ENCODE measurements at regions not wholly inside any gene's neighbourhood (a gene's known extent, or its start where the extent isn't known, plus 50 kb on each side); places are given as distances from the start of the nearest gene placed in this dataset.
"Not testable (repeated sequence)": the region's sequence is repeated elsewhere in the genome, so short reads cannot be mapped to it uniquely, and the experiment has no call there.

GRCh38 chr1:55777545-55777944 lies 562.4 kb upstream of the USP24 start:
- H3K36me3 ChIP-seq (ENCODE audit: control insufficient read depth, insufficient read depth, low read length) = no peaks in the 10 kb centered on the region
- H3K27me3 ChIP-seq (ENCODE audit: control insufficient read depth, insufficient read depth, low read length) = no peaks in the 10 kb centered on the region
- H3K4me1 ChIP-seq (ENCODE audit: control insufficient read depth, insufficient read depth, low read length) = peaks cover 3% of the 10 kb centered on the region
- peaks cover 4% of the 10 kb centered on the region for H3K9me3 ChIP-seq (replicated peaks; ENCODE audit: control insufficient read depth, low read depth, low read length)
- H3K4me3 ChIP-seq (ENCODE audit: low read length) = no peak overlapping the region
- H3K27ac ChIP-seq (ENCODE audit: low read length) = no peak overlapping the region
- WGBS (ENCODE audit: insufficient coverage) = no CpG with 5 or more reads among the region's 2 CpGs
- no peak for DNase-seq

GRCh38 chr1:55775007-55775406 lies 559.8 kb upstream of the USP24 start:
- peaks cover 4% of the 10 kb centered on the region for H3K9me3 ChIP-seq (replicated peaks; ENCODE audit: control insufficient read depth, low read depth, low read length)
- no peaks in the 10 kb centered on the region for H3K27me3 ChIP-seq (ENCODE audit: control insufficient read depth, insufficient read depth, low read length)
- peak; percentile 33 for DNase-seq
- H3K27ac ChIP-seq (ENCODE audit: low read length) = no peak overlapping the region
- no peaks in the 10 kb centered on the region for H3K36me3 ChIP-seq (ENCODE audit: control insufficient read depth, insufficient read depth, low read length)
- no peak overlapping the region for H3K4me3 ChIP-seq (ENCODE audit: low read length)
- H3K4me1 ChIP-seq (ENCODE audit: control insufficient read depth, insufficient read depth, low read length) = no peaks in the 10 kb centered on the region
- 8% methylated on average over 3 of the region's 3 CpGs for WGBS (ENCODE audit: insufficient coverage)

DNA sequence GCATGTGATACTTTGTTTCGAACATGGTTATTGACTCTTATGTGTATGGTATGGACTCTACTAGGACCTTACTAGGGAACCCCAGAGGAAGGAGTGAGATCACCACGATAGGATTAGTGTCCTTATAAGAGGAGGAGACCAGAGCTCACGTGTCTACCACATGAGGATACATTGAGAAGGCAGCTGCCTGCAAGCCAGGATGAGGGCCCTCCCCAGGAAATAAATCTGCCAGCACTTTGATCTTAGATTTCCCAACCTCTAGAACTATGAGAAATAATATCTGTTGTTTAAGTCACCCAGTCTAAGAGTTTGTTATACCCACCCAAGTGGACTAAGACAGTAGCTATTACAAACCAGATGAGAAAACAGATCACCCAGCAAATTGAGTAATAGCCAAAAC lies 559.3 kb upstream of the USP24 start:
- WGBS (ENCODE audit: insufficient coverage) = no CpG with 5 or more reads among the region's 3 CpGs
- H3K9me3 ChIP-seq (replicated peaks; ENCODE audit: control insufficient read depth, low read depth, low read length) = peaks cover 3% of the 10 kb centered on the region
- H3K4me1 ChIP-seq (ENCODE audit: control insufficient read depth, insufficient read depth, low read length) = no peaks in the 10 kb centered on the region
- no peak for DNase-seq
- H3K4me3 ChIP-seq (ENCODE audit: low read length) = no peak overlapping the region
- no peak overlapping the region for H3K27ac ChIP-seq (ENCODE audit: low read length)
- H3K36me3 ChIP-seq (ENCODE audit: control insufficient read depth, insufficient read depth, low read length) = no peaks in the 10 kb centered on the region
- no peaks in the 10 kb centered on the region for H3K27me3 ChIP-seq (ENCODE audit: control insufficient read depth, insufficient read depth, low read length)

DNA sequence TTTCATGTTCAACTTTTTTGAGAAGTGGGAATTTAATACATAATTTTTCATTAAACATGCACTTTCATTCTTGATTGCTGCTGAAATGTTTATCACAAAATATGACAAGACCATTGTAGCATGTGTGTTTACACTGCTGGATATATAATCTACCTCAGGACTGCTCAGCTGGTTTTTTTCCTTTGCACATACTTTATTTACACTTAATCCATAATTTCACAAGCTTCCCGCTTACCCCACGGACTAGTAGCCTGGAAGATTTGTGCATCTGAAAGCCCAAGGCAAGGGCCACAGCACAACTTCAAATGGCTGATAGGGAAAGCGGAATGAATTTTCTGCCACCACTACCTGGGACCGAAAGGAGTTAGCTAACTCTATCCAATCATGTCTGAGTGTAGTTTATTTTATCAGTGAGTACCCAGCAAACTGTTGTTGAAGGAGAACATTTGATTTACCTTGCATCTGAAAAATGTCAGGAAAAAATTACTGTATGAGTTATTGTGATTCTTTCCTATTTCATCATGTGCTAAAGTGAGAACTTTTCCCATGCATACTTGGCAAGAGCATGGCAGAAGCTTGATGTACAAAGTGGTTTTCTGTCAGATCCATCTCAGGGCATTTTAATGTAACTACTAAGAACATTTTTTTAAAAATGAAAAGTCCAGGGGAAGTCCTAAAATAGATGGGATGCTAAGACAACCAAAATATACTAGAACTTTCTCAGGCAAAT lies 558.2 kb upstream of the USP24 start:
- Histone ChIP-seq H3K4me1 (ENCODE audit: control insufficient read depth, insufficient read depth, low read length) (no peaks in the 10 kb centered on the region), H3K4me3 (ENCODE audit: low read length) (no peak overlapping the region), H3K27me3 (ENCODE audit: control insufficient read depth, insufficient read depth, low read length) (no peaks in the 10 kb centered on the region), H3K9me3 (replicated peaks; ENCODE audit: control insufficient read depth, low read depth, low read length) (peaks cover 2% of the 10 kb centered on the region), H3K36me3 (ENCODE audit: control insufficient read depth, insufficient read depth, low read length) (no peaks in the 10 kb centered on the region), H3K27ac (ENCODE audit: low read length) (no peak overlapping the region)
- WGBS (ENCODE audit: insufficient coverage) = 92% methylated on average over 2 of the region's 4 CpGs
- DNase-seq = no peak

DNA sequence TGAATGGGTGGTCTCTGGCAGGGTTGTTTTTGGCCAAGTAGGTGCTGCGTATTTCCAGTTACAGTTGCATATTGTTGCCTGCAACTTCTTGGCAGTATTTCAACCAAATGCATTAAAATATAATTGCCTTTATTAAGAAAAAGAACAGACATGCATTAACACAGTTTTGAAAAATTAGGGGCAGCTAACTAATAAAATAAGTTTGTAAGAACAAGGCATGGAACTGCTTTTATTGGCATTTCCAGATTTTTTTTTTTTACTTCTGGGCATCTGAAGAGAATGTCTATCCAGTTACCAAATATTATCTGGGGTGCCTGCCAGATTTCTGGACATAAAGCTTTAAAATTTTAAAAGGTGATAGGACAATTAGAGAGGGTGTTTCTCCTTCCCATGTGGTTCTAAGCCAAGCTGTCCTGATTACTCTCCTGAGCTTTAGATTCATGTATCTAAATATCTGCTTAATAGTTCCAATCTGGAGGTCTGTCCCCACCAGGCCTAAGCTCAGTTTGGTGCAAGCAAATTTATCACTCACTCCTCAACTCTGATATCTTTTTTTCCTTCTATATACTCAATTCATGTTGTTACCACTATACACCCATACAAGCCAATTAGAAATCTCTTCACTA lies 553.3 kb upstream of the USP24 start:
- H3K27me3 ChIP-seq (ENCODE audit: control insufficient read depth, insufficient read depth, low read length) = no peaks in the 10 kb centered on the region
- H3K36me3 ChIP-seq (ENCODE audit: control insufficient read depth, insufficient read depth, low read length) = no peaks in the 10 kb centered on the region
- no peak overlapping the region for H3K4me3 ChIP-seq (ENCODE audit: low read length)
- no peak overlapping the region for H3K27ac ChIP-seq (ENCODE audit: low read length)
- WGBS (ENCODE audit: insufficient coverage) = no CpG with 5 or more reads among the region's 1 CpG
- H3K4me1 ChIP-seq (ENCODE audit: control insufficient read depth, insufficient read depth, low read length) = peaks cover 7% of the 10 kb centered on the region
- no peaks in the 10 kb centered on the region for H3K9me3 ChIP-seq (replicated peaks; ENCODE audit: control insufficient read depth, low read depth, low read length)
- peak; percentile 29 for DNase-seq

DNA sequence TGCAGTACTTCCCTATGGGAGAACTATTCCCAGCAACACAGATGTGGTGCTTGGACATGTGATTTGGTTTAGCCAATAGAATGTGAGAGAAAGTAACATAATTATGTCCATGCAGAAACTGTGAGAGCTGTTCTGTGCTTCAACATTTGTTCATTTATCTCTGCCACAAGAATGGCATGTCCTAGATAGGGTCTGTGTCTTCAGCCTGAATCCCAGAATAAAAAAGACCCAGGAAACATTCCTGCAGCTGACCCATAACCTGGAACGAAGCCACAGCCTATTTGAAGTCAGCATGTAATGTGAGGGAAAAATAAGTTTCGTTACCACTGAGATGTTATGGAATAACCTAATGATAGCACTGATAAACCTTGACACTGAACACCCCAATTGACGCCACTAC lies 552.0 kb upstream of the USP24 start:
- DNase-seq = no peak
- Histone ChIP-seq H3K27ac (ENCODE audit: low read length) (no peak overlapping the region), H3K36me3 (ENCODE audit: control insufficient read depth, insufficient read depth, low read length) (no peaks in the 10 kb centered on the region), H3K4me1 (ENCODE audit: control insufficient read depth, insufficient read depth, low read length) (peaks cover 7% of the 10 kb centered on the region), H3K9me3 (replicated peaks; ENCODE audit: control insufficient read depth, low read depth, low read length) (no peaks in the 10 kb centered on the region), H3K4me3 (ENCODE audit: low read length) (no peak overlapping the region), H3K27me3 (ENCODE audit: control insufficient read depth, insufficient read depth, low read length) (no peaks in the 10 kb centered on the region)
- WGBS (ENCODE audit: insufficient coverage) = 100% methylated on average over 1 of the region's 3 CpGs

DNA sequence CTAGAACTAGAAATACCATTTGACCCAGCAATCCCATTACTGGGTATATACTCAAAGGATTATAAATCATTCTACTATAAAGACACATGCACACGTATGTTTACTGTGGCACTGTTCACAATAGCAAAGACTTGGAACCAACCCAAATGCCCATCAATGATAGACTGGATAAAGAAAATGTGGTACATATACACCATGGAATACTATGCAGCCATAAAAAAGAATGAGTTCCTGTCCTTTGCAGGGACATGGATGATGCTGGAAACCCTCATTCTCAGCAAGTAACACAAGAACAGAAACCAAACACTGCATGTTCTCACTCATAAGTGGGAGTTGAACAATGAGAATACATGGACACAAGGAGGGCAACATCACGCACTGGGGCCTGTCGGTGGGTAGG lies 550.3 kb upstream of the USP24 start:
- H3K27me3 ChIP-seq (ENCODE audit: control insufficient read depth, insufficient read depth, low read length); H3K9me3 ChIP-seq (replicated peaks; ENCODE audit: control insufficient read depth, low read depth, low read length); H3K4me1 ChIP-seq (ENCODE audit: control insufficient read depth, insufficient read depth, low read length); DNase-seq; H3K36me3 ChIP-seq (ENCODE audit: control insufficient read depth, insufficient read depth, low read length); H3K4me3 ChIP-seq (ENCODE audit: low read length); H3K27ac ChIP-seq (ENCODE audit: low read length): not testable (repeated sequence)
- WGBS (ENCODE audit: insufficient coverage) = 100% methylated on average over 2 of the region's 3 CpGs

DNA sequence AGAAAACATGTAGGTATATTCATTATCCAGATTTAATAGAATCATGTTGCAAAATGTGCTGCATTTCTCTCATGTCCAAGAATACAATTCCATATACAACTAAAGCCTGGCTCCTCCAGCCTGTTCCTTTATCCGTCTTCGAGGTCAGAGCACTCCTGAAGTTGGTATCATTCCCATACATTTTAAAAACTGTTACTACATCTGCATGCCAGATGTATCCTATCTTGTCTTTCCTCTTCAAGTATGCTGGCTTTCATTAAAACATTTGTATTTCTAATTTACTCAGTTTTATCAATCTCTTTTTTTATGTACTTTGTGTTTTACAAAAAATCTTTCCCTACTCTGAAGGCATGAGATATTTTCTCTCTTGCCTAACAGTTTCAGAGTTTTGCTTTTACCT lies 536.6 kb upstream of the USP24 start:
- Histone ChIP-seq H3K36me3 (ENCODE audit: control insufficient read depth, insufficient read depth, low read length) (no peaks in the 10 kb centered on the region), H3K9me3 (replicated peaks; ENCODE audit: control insufficient read depth, low read depth, low read length) (peaks cover 8% of the 10 kb centered on the region), H3K27me3 (ENCODE audit: control insufficient read depth, insufficient read depth, low read length) (no peaks in the 10 kb centered on the region), H3K4me3 (ENCODE audit: low read length) (no peak overlapping the region), H3K4me1 (ENCODE audit: control insufficient read depth, insufficient read depth, low read length) (peaks cover 7% of the 10 kb centered on the region), H3K27ac (ENCODE audit: low read length) (no peak overlapping the region)
- DNase-seq = peak; percentile 28
- WGBS (ENCODE audit: insufficient coverage) = 32% methylated on average over 2 of the region's 2 CpGs

DNA sequence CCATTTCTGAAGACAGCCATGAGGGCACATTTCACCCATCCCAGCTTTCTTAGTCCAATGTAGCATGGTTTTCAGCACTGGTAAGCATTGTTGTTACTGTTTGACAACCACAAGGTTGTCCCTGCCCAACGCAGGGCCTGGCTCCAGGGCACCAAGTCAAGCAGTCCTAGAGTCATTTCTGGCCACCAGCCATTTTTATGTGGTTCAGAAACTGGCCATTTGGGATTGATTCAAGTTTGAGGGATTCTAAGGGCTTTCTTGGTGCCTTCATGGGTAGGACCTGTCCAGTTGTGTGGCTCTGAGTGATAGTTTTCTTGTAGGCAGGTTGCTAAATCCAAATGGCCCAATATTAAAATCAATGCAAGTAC lies 535.4 kb upstream of the USP24 start:
- peaks cover 7% of the 10 kb centered on the region for H3K4me1 ChIP-seq (ENCODE audit: control insufficient read depth, insufficient read depth, low read length)
- H3K36me3 ChIP-seq (ENCODE audit: control insufficient read depth, insufficient read depth, low read length) = no peaks in the 10 kb centered on the region
- DNase-seq = no peak
- H3K4me3 ChIP-seq (ENCODE audit: low read length) = no peak overlapping the region
- 67% methylated on average over 1 of the region's 1 CpG for WGBS (ENCODE audit: insufficient coverage)
- no peaks in the 10 kb centered on the region for H3K27me3 ChIP-seq (ENCODE audit: control insufficient read depth, insufficient read depth, low read length)
- peak overlapping the region; percentile 23 for H3K27ac ChIP-seq (ENCODE audit: low read length)
- peaks cover 7% of the 10 kb centered on the region for H3K9me3 ChIP-seq (replicated peaks; ENCODE audit: control insufficient read depth, low read depth, low read length)

GRCh38 chr1:55749975-55750627 lies 534.9 kb upstream of the USP24 start:
- no peak overlapping the region for H3K27ac ChIP-seq (ENCODE audit: low read length)
- H3K27me3 ChIP-seq (ENCODE audit: control insufficient read depth, insufficient read depth, low read length) = no peaks in the 10 kb centered on the region
- 71% methylated on average over 3 of the region's 6 CpGs for WGBS (ENCODE audit: insufficient coverage)
- H3K4me3 ChIP-seq (ENCODE audit: low read length) = no peak overlapping the region
- H3K36me3 ChIP-seq (ENCODE audit: control insufficient read depth, insufficient read depth, low read length) = no peaks in the 10 kb centered on the region
- peaks cover 7% of the 10 kb centered on the region for H3K9me3 ChIP-seq (replicated peaks; ENCODE audit: control insufficient read depth, low read depth, low read length)
- DNase-seq = no peak
- H3K4me1 ChIP-seq (ENCODE audit: control insufficient read depth, insufficient read depth, low read length) = peaks cover 7% of the 10 kb centered on the region
